ENCODE measurements at regions not wholly inside any gene's neighbourhood (a gene's known extent, or its start where the extent isn't known, plus 50 kb on each side); places are given as distances from the start of the nearest gene placed in this dataset.

DNA sequence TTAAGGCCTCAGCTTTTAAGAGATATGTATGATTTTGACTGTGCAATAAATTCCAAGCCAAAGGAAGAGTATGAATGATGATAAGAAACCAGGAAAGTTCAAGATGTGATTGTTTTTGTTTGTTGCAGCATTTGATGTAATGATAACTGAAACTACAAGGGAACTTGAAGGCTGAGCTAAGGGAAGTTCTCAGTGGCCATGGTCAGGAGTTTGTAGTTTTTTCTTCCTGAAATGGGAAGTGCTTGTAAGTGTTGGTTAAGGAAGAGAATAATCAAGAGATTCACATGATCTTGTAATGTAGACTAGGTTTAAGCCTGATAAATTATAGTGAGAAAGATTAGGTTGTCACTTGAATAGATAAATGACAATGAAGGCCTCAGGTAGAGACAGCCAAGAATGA is 53.4 kb downstream of the PTCHD4 start:
- Histone ChIP-seq H3K27ac (no peak overlapping the region), H3K27me3 (ENCODE audit: insufficient read depth, low read depth, severe bottlenecking) (no peaks in the 10 kb centered on the region), H3K9me3 (ENCODE audit: severe bottlenecking) (no peaks in the 10 kb centered on the region), H3K4me3 (ENCODE audit: low read depth, low read length) (no peak overlapping the region), H3K36me3 (no peaks in the 10 kb centered on the region; the same call in 1 of the 2 replicates)
- no peak for DNase-seq
- TF ChIP-seq, protein P1, sequence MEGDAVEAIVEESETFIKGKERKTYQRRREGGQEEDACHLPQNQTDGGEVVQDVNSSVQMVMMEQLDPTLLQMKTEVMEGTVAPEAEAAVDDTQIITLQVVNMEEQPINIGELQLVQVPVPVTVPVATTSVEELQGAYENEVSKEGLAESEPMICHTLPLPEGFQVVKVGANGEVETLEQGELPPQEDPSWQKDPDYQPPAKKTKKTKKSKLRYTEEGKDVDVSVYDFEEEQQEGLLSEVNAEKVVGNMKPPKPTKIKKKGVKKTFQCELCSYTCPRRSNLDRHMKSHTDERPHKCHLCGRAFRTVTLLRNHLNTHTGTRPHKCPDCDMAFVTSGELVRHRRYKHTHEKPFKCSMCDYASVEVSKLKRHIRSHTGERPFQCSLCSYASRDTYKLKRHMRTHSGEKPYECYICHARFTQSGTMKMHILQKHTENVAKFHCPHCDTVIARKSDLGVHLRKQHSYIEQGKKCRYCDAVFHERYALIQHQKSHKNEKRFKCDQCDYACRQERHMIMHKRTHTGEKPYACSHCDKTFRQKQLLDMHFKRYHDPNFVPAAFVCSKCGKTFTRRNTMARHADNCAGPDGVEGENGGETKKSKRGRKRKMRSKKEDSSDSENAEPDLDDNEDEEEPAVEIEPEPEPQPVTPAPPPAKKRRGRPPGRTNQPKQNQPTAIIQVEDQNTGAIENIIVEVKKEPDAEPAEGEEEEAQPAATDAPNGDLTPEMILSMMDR (IDR thresholded peaks at IDR 0.05; ENCODE audit: low read depth, low read length): no peak

DNA sequence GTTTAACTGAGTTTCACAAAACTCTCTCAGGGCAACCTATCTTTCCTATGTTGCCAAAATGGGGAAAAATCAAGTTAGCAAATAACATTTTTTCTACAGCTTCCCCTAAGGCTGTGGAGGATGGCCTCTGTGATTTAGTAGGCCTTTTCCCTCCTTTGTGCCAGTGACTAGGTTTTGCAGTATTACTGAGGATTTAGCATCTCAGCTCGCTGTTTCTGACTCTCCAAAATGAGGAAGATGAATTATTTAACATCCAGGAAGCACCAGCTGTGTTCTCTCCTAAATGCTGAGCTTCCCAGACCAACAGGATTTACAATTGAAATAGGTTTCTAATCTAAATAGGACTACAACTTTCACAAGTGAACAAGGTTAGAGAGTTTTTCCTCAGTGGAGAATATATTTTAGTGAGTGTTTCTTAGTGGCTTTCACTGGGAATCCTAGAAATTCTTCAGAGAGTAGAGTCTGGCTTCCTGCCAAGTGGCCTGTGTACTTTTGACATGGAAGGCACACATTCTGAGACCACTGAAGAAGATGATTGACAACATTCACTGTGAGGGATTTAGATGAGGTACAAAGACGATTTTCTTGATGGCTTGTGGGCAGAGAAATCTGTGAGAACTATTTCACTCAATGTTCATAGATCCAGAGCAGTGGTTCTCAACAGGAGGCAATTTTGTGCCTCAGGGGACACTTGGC is 62.4 kb downstream of the PTCHD4 start:
- H3K4me3 ChIP-seq (ENCODE audit: low read depth, low read length): no peak overlapping the region
- H3K9me3 ChIP-seq (ENCODE audit: severe bottlenecking): no peaks in the 10 kb centered on the region
- H3K36me3 ChIP-seq: no peaks in the 10 kb centered on the region
- TF ChIP-seq, protein P1 (IDR thresholded peaks at IDR 0.05; ENCODE audit: low read depth, low read length): no peak
- H3K27me3 ChIP-seq (ENCODE audit: insufficient read depth, low read depth, severe bottlenecking): no peaks in the 10 kb centered on the region
- H3K27ac ChIP-seq: no peak overlapping the region
- DNase-seq: no peak

DNA sequence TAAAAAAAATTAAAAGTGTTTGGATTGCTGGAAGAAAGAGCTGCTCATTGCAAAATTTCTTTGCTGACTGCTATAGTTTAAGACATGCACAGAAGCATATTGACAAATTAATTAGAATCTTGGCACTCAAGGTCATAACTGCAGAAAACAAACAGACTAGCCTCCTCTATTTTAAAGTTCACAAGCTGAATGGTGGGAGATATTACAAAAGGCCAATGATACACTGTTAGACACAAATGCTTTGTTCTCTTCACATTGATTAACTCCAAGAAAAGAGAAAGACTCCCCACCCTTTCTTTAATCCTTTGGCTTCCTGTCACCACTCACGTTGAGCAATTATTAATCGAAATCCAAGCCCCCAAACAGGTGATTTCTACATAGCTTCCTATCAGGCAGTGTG is 69.1 kb downstream of the PTCHD4 start:
- H3K27me3 ChIP-seq (ENCODE audit: insufficient read depth, low read depth, severe bottlenecking): no peaks in the 10 kb centered on the region
- H3K36me3 ChIP-seq: no peaks in the 10 kb centered on the region
- TF ChIP-seq, protein P1 (IDR thresholded peaks at IDR 0.05; ENCODE audit: low read depth, low read length): no peak
- H3K9me3 ChIP-seq (ENCODE audit: severe bottlenecking): no peaks in the 10 kb centered on the region
- DNase-seq: no peak
- H3K4me3 ChIP-seq (ENCODE audit: low read depth, low read length): no peak overlapping the region
- H3K27ac ChIP-seq: no peak overlapping the region

DNA sequence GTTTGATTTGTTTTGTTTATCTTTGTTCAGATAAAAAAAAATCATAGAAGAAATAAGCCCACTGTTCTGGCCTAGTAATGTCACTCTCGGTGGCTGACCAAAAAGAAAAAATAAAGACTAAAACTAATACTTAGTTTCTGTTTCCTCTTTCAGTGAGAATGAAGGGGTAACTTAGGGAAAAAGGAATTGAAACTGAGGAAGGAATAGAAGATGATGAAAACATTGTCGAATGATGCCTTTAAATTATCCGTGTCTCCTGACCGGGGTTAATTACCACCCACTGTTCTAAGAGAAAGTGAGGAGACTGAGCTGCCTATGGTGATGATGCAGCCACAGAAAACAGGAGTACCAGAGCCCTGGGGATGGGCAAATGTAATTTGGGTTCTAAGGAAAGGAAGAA is 73.1 kb downstream of the PTCHD4 start:
- DNase-seq: no peak
- Histone ChIP-seq H3K36me3 (no peaks in the 10 kb centered on the region), H3K9me3 (ENCODE audit: severe bottlenecking) (no peaks in the 10 kb centered on the region), H3K27ac (no peak overlapping the region), H3K4me3 (ENCODE audit: low read depth, low read length) (no peak overlapping the region), H3K27me3 (ENCODE audit: insufficient read depth, low read depth, severe bottlenecking) (no peaks in the 10 kb centered on the region)
- TF ChIP-seq, protein P1 (IDR thresholded peaks at IDR 0.05; ENCODE audit: low read depth, low read length): no peak

DNA sequence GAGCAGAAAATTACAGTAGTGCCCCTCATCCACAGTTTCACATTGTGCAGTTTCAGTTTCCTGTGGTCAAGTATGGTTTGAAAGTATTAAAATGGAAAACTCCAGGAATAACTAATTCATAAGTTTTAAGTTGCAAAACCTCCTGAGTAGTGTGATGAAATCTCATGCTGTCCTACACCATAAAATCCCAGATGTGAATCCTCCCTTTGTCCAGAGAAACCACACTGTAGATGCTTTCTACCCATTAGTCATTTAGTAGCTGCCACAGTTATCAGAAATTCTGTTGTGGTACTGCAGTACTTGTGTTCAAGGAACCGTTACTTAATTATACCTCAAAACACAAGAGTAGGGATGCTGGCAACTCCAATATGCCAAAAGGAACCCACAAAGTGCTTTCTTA is 74.7 kb downstream of the PTCHD4 start:
- Histone ChIP-seq H3K36me3 (no peaks in the 10 kb centered on the region), H3K4me3 (ENCODE audit: low read depth, low read length) (no peak overlapping the region), H3K27me3 (ENCODE audit: insufficient read depth, low read depth, severe bottlenecking) (no peaks in the 10 kb centered on the region), H3K9me3 (ENCODE audit: severe bottlenecking) (no peaks in the 10 kb centered on the region), H3K27ac (no peak overlapping the region)
- DNase-seq: no peak
- TF ChIP-seq, protein P1 (IDR thresholded peaks at IDR 0.05; ENCODE audit: low read depth, low read length): no peak

DNA sequence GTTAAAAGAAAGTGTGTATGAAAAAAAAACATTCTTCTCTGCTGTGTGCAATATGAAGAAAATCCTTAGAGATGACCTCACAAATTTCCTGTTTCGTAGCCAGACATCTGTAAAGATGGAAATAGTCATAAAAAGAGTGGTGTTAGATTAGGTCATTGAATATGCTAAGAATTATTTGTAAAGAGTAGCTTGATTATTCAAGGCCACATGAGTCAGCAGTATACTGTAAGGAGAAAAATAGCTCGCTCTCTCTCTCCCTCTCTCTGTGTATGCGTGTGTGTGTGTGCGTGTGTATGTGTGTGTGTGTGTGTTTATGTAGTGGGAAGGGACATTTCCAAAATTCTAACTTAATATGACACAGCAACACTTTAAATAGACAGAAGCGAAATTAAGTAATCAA is 78.8 kb downstream of the PTCHD4 start:
- Histone ChIP-seq H3K27ac (no peak overlapping the region), H3K27me3 (ENCODE audit: insufficient read depth, low read depth, severe bottlenecking) (no peaks in the 10 kb centered on the region), H3K36me3 (no peaks in the 10 kb centered on the region), H3K4me3 (ENCODE audit: low read depth, low read length) (no peak overlapping the region), H3K9me3 (ENCODE audit: severe bottlenecking) (no peaks in the 10 kb centered on the region)
- DNase-seq: no peak
- TF ChIP-seq, protein P1 (IDR thresholded peaks at IDR 0.05; ENCODE audit: low read depth, low read length): no peak
